RPMI8226 (cell line): ENCODE measurements at regions not wholly inside any gene's neighbourhood (a gene's known extent, or its start where the extent isn't known, plus 50 kb on each side); places are given as distances from the start of the nearest gene placed in this dataset.

Experiments
- DNase-seq: peaks from one replicate; pipeline ENCODE4 v3.0.0-alpha.2; 2015

DNA sequence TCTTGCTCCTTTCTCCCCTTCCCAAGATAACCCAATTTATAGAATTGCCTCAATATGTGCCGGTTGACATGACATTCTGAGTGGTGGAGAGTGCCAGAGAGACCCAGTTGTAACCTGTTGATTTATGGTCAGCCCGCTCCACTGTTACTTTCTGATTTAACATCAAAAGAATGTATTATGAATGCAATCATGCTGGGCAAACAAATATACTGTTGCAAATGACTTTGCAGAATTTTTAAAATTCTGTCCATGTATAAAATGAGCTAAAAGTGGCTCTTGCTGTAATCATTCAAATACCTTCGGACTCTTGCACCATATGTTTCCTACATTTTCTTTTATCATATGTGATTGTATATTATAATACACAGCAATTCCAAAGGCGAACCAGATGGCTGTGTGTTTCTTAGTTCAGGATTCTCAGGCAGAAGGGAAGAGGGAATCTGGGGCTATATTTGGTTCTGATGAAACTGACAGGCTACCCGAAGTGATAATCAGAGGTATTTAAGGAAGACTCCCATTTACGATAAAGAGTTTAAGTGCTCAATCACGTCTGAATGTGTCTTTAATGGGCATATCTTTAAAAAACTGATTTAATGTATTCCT, 131.7 kb downstream of the CLCN4 start:
- no peak for DNase-seq

- DNase-seq = no peak
Measured at GRCh38 chrX:10296576-10296975, 139.8 kb downstream of the CLCN4 start.

- no peak for DNase-seq
Measured at GRCh38 chrX:10310511-10310910, 153.7 kb downstream of the CLCN4 start.

DNA sequence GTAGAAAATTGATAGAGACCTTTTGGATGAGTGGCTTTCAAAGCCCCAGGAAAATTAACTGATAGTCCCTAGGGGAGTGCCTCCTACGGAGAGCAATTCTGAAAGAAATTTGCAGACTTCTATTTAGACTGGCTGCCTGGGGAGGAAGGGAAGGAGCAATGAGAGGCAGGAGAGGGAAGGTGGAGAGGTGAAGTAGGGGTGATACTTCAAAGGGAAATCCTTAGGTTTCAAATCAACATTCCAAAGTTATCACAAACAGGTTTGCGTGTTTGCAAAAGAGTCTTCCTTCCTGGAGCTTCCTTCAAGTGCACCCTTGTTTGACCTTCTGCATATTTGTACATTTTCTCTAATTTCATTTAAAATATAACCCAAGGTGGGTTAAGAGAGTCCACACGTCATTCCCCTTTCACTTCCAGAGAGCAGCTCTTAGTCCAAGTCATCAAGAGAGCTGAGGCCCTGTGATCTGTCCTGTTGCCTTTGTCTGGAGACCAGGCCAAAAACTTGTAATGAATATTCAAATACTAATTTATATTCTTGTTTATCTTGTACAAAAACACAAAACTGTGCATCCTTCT, 157.8 kb downstream of the CLCN4 start:
- no peak for DNase-seq

- DNase-seq = no peak
Measured at GRCh38 chrX:10325611-10326010, 168.8 kb downstream of the CLCN4 start.

DNA sequence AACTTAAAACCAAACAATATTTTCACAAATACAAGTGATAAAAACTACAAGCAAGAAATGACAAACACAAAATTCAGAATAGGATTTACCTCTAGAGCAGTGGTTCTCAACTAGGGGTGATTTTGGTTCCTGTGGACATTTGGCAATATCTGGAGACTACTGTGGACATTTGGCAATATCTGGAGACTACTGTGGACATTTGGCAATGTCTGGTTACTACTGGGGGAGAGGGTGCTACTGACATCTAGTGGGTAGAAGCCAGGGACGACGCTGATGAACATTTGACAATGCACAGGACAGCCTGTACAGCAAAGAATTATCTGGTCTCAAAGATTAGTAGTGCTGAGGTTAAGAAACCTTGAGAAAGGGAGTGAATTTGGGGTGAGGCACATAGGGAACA, 169.8 kb downstream of the CLCN4 start:
- peak; percentile 3 for DNase-seq

DNA sequence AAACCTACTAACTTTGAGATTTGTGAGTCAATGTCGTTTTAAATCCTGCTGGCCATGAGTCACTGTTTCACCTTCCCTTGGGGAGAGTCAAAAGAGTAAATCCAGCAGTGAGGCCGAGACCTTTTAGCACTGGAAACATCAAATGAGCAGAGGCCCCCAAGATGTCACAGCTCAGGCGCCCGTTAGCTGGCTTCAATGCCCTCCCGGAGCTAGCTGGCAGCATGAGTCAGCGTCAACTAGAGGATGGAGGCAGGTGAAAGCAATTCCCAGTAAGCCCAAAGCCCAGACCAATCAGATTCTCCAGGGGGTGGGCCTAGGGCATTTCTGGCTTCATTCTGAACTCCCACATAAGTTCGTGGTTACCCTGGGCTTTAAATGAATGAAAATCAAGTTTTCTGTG, 170.9 kb downstream of the CLCN4 start:
- DNase-seq = no peak

GRCh38 chrX:10329984-10330383, 173.2 kb downstream of the CLCN4 start:
- no peak for DNase-seq

DNA sequence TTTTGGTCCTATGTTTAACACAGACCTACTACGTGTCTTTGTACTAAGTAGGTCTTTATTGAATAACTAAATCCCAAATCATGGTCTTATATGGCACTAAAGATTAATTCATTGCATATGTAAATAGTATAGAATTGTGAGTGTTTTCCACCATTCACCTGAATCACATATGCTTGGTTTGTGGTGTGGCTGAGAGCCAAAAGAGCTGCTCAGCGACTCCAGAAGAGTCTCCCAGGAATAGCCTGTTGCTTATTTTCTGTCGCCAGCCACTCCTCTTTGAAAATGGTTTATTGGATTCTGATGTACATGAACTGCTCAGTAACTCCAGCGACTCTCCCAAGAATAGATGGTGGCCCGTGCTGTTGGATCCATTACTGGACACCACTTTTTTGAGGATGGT, 184.5 kb downstream of the CLCN4 start:
- no peak for DNase-seq

DNA sequence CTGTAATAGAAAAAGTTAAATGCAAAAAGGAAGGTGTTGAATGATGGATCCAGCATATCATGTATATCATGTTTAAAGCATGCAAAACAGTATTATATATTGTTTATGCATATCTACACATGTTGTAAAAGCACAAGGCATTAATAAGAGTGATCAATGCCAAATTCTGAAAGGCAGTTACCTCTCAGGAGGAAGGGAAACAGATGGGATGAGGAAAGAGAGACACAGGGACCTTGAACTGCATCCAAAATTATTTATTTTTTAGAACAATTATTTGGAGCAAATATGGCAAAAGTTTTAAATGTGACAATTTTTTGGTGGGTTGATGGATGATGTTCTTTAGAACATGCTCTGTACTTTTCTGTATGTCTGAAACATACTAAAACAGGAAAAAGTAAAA, 193.4 kb downstream of the CLCN4 start:
- no peak for DNase-seq

- DNase-seq = no peak
Measured at GRCh38 chrX:10350981-10351380, 194.2 kb downstream of the CLCN4 start.

DNA sequence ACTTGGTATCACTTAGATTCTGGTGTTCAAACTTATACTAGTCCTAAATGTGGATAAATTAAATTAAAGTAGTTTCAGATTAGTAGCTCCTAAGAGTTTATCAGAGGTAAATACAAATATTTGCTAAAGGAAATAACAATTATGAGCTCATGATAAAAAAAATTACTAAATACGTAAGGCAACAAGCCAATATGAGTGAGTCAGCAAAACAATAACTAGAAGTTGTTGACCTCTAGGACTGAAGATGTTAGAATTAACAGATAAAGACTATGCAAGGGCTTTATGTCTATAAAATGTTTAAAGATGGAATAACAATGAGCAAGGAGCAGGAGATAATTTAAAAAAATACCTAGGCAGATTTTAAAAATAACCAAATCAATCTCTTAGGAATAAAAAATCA, 195.8 kb downstream of the CLCN4 start:
- no peak for DNase-seq

DNA sequence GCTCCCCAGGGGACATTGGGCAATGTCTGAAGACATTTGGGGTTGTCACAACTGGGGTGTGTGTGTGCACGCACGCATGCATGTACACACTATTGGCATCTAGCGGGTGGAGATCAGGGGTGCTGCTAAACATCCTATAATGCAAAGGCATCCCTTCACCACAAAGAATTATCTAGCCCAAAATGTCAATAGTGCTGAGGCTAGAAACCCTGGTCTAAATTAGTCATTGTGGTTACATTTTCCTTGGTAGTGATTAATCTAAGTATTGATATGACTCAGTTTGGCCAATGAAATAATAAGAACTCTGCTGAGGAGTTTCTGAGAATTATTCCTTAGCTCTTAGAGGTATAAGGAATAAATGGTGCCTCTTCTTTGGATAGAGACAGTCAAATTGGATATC, 200.2 kb downstream of the CLCN4 start:
- no peak for DNase-seq

GRCh38 chrX:10358958-10359357, 202.2 kb downstream of the CLCN4 start:
- no peak for DNase-seq

DNA sequence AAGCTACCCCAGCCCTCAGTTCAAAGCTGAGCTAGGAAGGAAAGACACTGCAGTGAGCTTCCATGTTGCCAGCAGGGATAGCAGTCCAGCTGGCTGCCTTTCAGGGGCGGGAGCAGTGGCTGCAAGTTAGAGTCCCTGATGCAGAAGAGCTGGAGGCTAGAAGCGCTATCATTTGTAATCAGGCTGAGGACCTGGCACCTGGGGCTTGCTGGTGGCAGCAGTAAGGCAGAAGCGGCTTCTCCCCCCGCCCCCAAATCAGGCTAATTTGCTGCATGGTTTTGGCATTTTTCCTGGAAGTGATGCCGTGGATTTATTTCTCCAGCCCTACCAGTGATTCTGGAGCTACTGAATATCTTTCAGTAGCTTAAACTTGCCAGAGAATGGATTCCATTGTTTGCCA, 203.3 kb downstream of the CLCN4 start:
- DNase-seq = no peak

DNA sequence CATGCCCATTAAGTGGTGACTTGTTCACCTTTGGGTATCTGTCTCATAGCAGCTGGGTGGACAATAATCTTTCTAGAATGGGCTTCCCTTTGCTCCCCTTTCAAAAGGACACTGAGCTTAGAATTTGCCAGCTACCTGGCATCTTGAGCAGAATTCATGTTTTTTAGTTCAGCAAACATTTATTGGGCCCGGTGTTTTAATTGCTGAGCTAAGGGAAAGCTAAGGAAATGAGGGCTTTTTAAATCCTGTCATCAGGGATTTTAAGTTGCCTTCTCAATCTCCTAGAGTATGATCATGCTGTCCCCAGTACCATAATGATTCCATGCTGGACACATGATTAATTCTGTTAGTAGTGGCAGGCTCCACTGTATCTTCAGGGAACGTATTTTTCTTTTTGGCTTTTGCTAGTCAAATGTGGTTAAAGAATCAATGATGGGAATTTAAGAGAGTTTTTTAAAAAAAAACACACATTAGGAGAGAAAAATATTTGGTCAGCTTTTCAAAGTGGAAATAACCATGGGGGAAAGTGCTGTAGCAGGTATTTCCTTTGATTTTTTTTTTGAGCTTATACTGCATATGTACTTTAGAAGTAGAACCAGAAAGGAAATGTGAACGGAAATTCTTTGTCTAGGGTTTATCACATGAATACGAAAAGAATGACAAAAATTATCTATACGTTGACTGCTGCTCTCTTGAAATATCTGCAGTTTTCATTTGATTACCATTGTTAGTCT, 208.9 kb downstream of the CLCN4 start:
- DNase-seq = no peak

- DNase-seq = no peak
Measured at GRCh38 chrX:10367406-10367805, 210.6 kb downstream of the CLCN4 start.

DNA sequence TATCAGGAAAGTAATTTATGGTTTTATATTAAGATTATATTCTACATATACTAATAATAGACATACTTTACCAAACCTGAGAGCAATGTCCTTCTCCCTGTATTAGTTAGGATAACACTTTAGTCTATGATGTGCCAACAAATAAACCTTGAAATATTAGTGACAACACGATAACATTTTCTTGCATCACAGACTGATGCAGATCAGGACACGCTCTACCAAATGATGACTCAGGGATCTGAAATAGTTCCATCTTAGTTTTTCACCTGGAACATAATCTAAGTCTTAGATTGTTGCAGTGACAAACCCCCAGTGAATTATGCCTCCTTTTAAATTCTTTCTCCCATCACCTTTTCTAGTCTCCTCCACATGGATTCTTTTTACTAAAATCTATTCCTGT, 214.2 kb downstream of the CLCN4 start:
- DNase-seq = no peak

- DNase-seq = no peak
Measured at GRCh38 chrX:10377427-10377826, 220.7 kb downstream of the CLCN4 start.

DNA sequence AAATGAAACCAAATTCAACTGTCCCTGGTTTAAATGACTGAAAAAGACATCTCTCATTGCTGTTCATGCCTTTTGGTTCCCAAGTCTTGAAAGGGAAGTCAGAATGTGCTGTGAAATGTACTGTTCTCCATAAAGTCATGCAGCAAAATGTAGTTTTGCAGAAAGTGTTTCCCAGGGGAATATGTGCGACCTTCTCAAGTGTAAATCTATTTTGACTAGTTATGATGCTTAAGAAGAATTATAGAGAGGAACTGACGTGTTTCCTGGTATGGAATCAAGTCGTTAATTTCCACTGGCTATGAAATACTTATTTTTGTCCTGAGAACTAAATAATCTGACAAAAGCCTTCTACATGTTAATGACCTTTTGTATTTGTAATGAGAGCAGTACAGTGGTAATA, 223.1 kb downstream of the CLCN4 start:
- no peak for DNase-seq

GRCh38 chrX:10380300-10380699, 223.5 kb downstream of the CLCN4 start:
- DNase-seq = no peak

GRCh38 chrX:10381193-10381592, 224.4 kb downstream of the CLCN4 start:
- no peak for DNase-seq

- no peak for DNase-seq
Measured at GRCh38 chrX:10387011-10387410, 230.2 kb downstream of the CLCN4 start.

DNA sequence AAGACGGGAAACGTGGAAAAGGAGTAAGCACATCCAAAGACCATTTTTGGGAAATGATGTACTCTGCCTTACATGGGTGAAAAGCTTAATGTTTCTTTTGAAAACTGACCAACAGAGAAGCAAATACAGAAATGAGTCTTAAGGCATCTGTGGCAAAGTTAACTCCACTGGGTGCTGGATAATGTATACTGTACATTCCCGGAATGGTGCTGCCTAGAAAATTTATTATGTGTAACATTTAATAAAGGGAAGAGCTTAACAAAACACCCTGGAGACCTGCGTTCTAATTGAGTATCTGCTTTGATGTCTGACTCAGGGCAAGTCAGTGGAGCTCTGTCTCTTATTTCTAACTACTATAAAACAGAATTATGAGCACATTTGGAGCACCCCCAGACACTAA, 230.2 kb downstream of the MID1 start:
- no peak for DNase-seq

DNA sequence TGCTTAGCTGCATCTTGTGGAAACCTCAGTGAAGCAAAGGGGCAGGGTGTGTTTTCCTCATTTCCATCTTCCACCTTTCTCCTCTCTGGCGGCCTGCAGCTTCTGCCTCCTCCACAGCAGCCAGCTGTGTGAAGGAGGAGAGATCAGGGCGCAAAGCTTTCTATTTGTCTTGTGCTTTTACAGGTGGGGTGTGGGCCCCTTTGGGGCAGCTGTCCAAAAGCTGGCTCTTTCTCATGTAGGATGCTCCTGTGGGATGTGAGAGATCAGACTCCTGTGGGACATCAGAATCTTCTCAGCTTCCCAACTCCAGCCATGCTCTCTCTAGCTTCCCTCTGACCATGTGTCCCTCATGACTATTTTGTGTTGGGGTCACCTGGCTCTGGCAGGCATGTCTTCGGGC, 227.1 kb downstream of the MID1 start:
- DNase-seq = no peak
